Activated CD8-positive, alpha-beta memory T cell treated with anti-CD3 and anti-CD28 coated beads, Interleukin-2, amount 50 U/mL, for 24 hours (primary cell): ENCODE measurements at regions not wholly inside any gene's neighbourhood (a gene's known extent, or its start where the extent isn't known, plus 50 kb on each side); places are given as distances from the start of the nearest gene placed in this dataset.

Experiments
- DNase-seq: peaks from one replicate; pipeline ENCODE4 v3.0.0-alpha.2; 2020; ENCODE audit errors: extremely low read depth

- no peak for DNase-seq
Measured at GRCh38 chr9:135339378-135339973, 140.1 kb upstream of the PPP1R26 start.

GRCh38 chr9:135340143-135340655 lies 139.4 kb upstream of the PPP1R26 start:
- DNase-seq, result no peak

GRCh38 chr9:135340726-135341475 lies 138.7 kb upstream of the PPP1R26 start:
- DNase-seq, result no peak

- DNase-seq, result no peak
Measured at GRCh38 chr9:135341612-135342169, 137.9 kb upstream of the PPP1R26 start.

GRCh38 chr9:135342206-135343130 lies 137.1 kb upstream of the PPP1R26 start:
- no peak for DNase-seq

- no peak for DNase-seq
Measured at GRCh38 chr9:135343136-135343535, 136.4 kb upstream of the PPP1R26 start.

- peak; percentile 3 for DNase-seq
Measured at GRCh38 chr9:135343837-135344522, 135.6 kb upstream of the PPP1R26 start.

GRCh38 chr9:135344523-135344901 lies 135.1 kb upstream of the PPP1R26 start:
- no peak for DNase-seq

GRCh38 chr9:135344915-135345500 lies 134.6 kb upstream of the PPP1R26 start:
- DNase-seq, result no peak

GRCh38 chr9:135345775-135346433 lies 133.7 kb upstream of the PPP1R26 start:
- DNase-seq, result no peak

- DNase-seq, result no peak
Measured at GRCh38 chr9:135346438-135347050, 133.0 kb upstream of the PPP1R26 start.

GRCh38 chr9:135347461-135347860 lies 132.1 kb upstream of the PPP1R26 start:
- DNase-seq, result no peak

- DNase-seq, result no peak
Measured at GRCh38 chr9:135348076-135348787, 131.3 kb upstream of the PPP1R26 start.

GRCh38 chr9:135348788-135349150 lies 130.8 kb upstream of the PPP1R26 start:
- DNase-seq, result no peak

GRCh38 chr9:135349212-135350002 lies 130.2 kb upstream of the PPP1R26 start:
- no peak for DNase-seq

GRCh38 chr9:135350003-135350315 lies 129.6 kb upstream of the PPP1R26 start:
- DNase-seq, result no peak

GRCh38 chr9:135353935-135354334 lies 125.6 kb upstream of the PPP1R26 start:
- no peak for DNase-seq

- no peak for DNase-seq
Measured at GRCh38 chr9:135355521-135356011, 124.0 kb upstream of the PPP1R26 start.

GRCh38 chr9:135356021-135356420 lies 123.6 kb upstream of the PPP1R26 start:
- no peak for DNase-seq
